K562 (cell line): ENCODE measurements at regions not wholly inside any gene's neighbourhood (a gene's known extent, or its start where the extent isn't known, plus 50 kb on each side); places are given as distances from the start of the nearest gene placed in this dataset.

Experiments
- ATAC-seq: fragments of 200-7000 bp; cut with Tn5 transposase; 3 replicates; pipeline ENCODE4 v1.9.1; 2020; ENCODE audit warnings: moderate library complexity
- BruUV-seq: library from RNA; stranded (reverse); fragments of 400-500 nt; replicated peaks from 2 replicates; lab custom pipeline; 2021; lab: Mats Ljungman, UMichigan
- CTCF ChIA-PET: fragments of 300-600 bp; formaldehyde crosslinking; extraction: SDS; loops from one replicate; lab custom pipeline; 2021; ENCODE audit warnings: low intra/inter-chr PET ratio; lab: Yijun Ruan, JAX
- POLR2A ChIA-PET: fragments of 300-600, 350-650 bp; sonication (Branson Sonifier 250); formaldehyde crosslinking; extraction: SDS; loops from one replicate; lab custom pipeline; 2021; ENCODE audit warnings: antibody characterized with exemption, inconsistent platforms; lab: Yijun Ruan, JAX
- DNase-seq, 4 experiments: peaks; one replicate each; pipeline versions ENCODE4 v3.0.0 to v3.0.0-alpha.2; 2011 to 2018; ENCODE audit warnings: low spot score in 3 of 4, mixed read lengths in 3 of 4; ENCODE audit errors: extremely low read depth in 1 of 4
- FAIRE-seq: peaks from 2 replicates; lab custom pipeline; 2011; peaks lifted over from hg19 to GRCh38; lab: Jason Lieb, UNC
- H2AFZ ChIP-seq: 2 replicates; pipeline ENCODE4 v1.6.0; 2011; ENCODE audit warnings: low read depth, low read length, control low read depth, inconsistent platforms
- H3K27ac ChIP-seq: fragments of 200-600 bp; 3 replicates; pipeline ENCODE4 v1.8.0; 2011; ENCODE audit warnings: low read depth, mild to moderate bottlenecking, control low read depth, inconsistent platforms, low read length, moderate library complexity, mixed read lengths; ENCODE audit errors: extremely low read depth
- H3K27me3 ChIP-seq, 2 experiments: fragments of 300-600 bp in 1 of 2; 2 replicates in 1 of 2; 3 replicates in 1 of 2; pipeline versions ENCODE4 v1.6.0 to v1.8.0; 2011; ENCODE audit warnings: inconsistent platforms in 2 of 2, low read length in 2 of 2, mild to moderate bottlenecking in 1 of 2, mixed read lengths in 1 of 2, moderate library complexity in 1 of 2; ENCODE audit not compliant: control insufficient read depth in 2 of 2, insufficient read depth in 2 of 2
- H3K36me3 ChIP-seq: fragments of 300-600 bp; 3 replicates; pipeline ENCODE4 v1.8.0; 2011; ENCODE audit warnings: mild to moderate bottlenecking, low read length, inconsistent platforms; ENCODE audit not compliant: control insufficient read depth, insufficient read depth
- H3K4me1 ChIP-seq, 2 experiments: fragments of 200-600 bp in 1 of 2; replicated peaks in 1 of 2; 2 replicates in 1 of 2; 3 replicates in 1 of 2; pipeline versions ENCODE4 v1.5.1 to v1.8.0; 2011; ENCODE audit warnings: inconsistent platforms in 2 of 2, low read length in 2 of 2, mild to moderate bottlenecking in 1 of 2, mixed read lengths in 1 of 2, moderate library complexity in 1 of 2; ENCODE audit not compliant: control insufficient read depth in 2 of 2, insufficient read depth in 2 of 2
- H3K4me2 ChIP-seq: 2 replicates; pipeline ENCODE4 v1.6.1; 2011; ENCODE audit warnings: low read length, control low read depth, inconsistent platforms, mixed read lengths; ENCODE audit not compliant: insufficient read depth
- H3K4me3 ChIP-seq: fragments of 200-600 bp; sonication (generic), shearing (Covaris generic); 2 replicates; pipeline ENCODE4 v1.5.1; 2016; ENCODE audit warnings: control low read depth, inconsistent platforms
- H3K79me2 ChIP-seq: fragments of 200-600 bp; 3 replicates; pipeline ENCODE4 v1.8.0; 2011; ENCODE audit warnings: low read length, inconsistent platforms; ENCODE audit not compliant: control insufficient read depth, insufficient read depth
- H3K9ac ChIP-seq, 2 experiments: 2 replicates each; pipeline versions ENCODE4 v1.6.0 to v1.6.1; 2011; ENCODE audit warnings: low read depth in 2 of 2, low read length in 2 of 2, control low read depth in 1 of 2, inconsistent platforms in 1 of 2, mild to moderate bottlenecking in 1 of 2, mixed read lengths in 1 of 2; ENCODE audit not compliant: insufficient read depth in 1 of 2
- H3K9me1 ChIP-seq: one replicate; pipeline ENCODE4 v1.6.0; 2011; ENCODE audit warnings: inconsistent platforms, mild to moderate bottlenecking, low read length, moderate library complexity; ENCODE audit not compliant: control insufficient read depth, insufficient read depth
- H3K9me3 ChIP-seq: replicated peaks from 2 replicates; pipeline ENCODE4 v1.5.1; 2011; ENCODE audit warnings: low read depth, low read length, inconsistent platforms; ENCODE audit not compliant: control insufficient read depth, insufficient read depth
- H4K20me1 ChIP-seq: replicated peaks from 2 replicates; pipeline ENCODE4 v1.6.1; 2011; ENCODE audit warnings: low read length, inconsistent platforms, mixed read lengths; ENCODE audit not compliant: control insufficient read depth, insufficient read depth
- ZNF609 ChIP-seq: sonication (generic); formaldehyde crosslinking; IDR thresholded peaks from 2 replicates; pipeline ENCODE4 v1.8.1; 2023; ENCODE audit warnings: missing genetic modification reagents, mild to moderate bottlenecking, borderline replicate concordance
- WGBS: fragments of 100-300 bp; shearing (Covaris generic); methylation state at CpG from one replicate; pipeline ENCODE4 v1.1.6; 2016; ENCODE audit warnings: low coverage, mixed read lengths; ENCODE audit not compliant: insufficient coverage; ENCODE audit errors: missing lambda C conversion rate; 5-methylcytosine and 5-hydroxymethylcytosine counted together
- in situ Hi-C: fragments of 300-500 bp; cut with MboI; formaldehyde crosslinking; loops from 4 replicates; pipeline ENCODE4 v1.15.0; 2018; ENCODE audit warnings: inconsistent platforms, mixed read lengths
- intact Hi-C: fragments of 100-400 bp; cut with micrococcal nuclease; formaldehyde crosslinking; loops from 2 replicates; pipeline ENCODE4 v1.14.2; 2022

- H3K9me1 ChIP-seq, result no peaks in the 10 kb centered on the region
- DNase-seq (no peak), FAIRE-seq (no peak), ATAC-seq (no peak)
- no peaks in the 10 kb centered on the region; the same call in 1 of the 2 replicates for H3K9me3 ChIP-seq
- no peaks in the 10 kb centered on the region for H3K27me3 ChIP-seq
- H3K36me3 ChIP-seq, result no peaks in the 10 kb centered on the region
- WGBS, result 0% methylated on average over 3 of the region's 3 CpGs
- BruUV-seq, result no TSS peak
- intact Hi-C loops (no loop called here), in situ Hi-C loops (no loop called here)
- H3K4me3 ChIP-seq, result no peak overlapping the region
- no peaks in the 10 kb centered on the region for H4K20me1 ChIP-seq
- H3K27ac ChIP-seq, result no peak overlapping the region
- no peak overlapping the region for H3K4me2 ChIP-seq
- no peak for TF ChIP-seq ZNF609
- H3K79me2 ChIP-seq, result no peaks in the 10 kb centered on the region
- POLR2A ChIA-PET, result no interaction called here
- H2AFZ ChIP-seq, result no peak overlapping the region
- H3K9ac ChIP-seq, result no peak overlapping the region
- CTCF ChIA-PET, result no interaction called here
- H3K4me1 ChIP-seq, result no peaks in the 10 kb centered on the region
Measured at GRCh38 chr4:167943872-167944505, 148.3 kb upstream of the ANXA10 start.
